HepG2 (cell line): ENCODE measurements at regions not wholly inside any gene's neighbourhood (a gene's known extent, or its start where the extent isn't known, plus 50 kb on each side); places are given as distances from the start of the nearest gene placed in this dataset.

Experiments used
- ATAC-seq: fragments of 200-7000 bp; cut with Tn5 transposase; 3 replicates; pipeline ENCODE4 v1.9.1; 2020; ENCODE audit warnings: mild to moderate bottlenecking, moderate library complexity
- BruUV-seq: library from RNA; stranded (reverse); fragments of 400-500 nt; replicated peaks from 2 replicates; lab custom pipeline; 2021; lab: Mats Ljungman, UMichigan
- CTCF ChIA-PET: fragments of 300-600 bp; formaldehyde crosslinking; extraction: SDS; loops from one replicate; lab custom pipeline; 2021; ENCODE audit warnings: low total read pairs, inconsistent platforms, low intra/inter-chr PET ratio; lab: Yijun Ruan, JAX
- POLR2A ChIA-PET: fragments of 350-600 bp; sonication (Branson Sonifier 250); formaldehyde crosslinking; loops from one replicate; lab custom pipeline; 2020; ENCODE audit warnings: antibody characterized with exemption, inconsistent platforms; lab: Yijun Ruan, JAX
- DNase-seq: peaks from one replicate; pipeline ENCODE4 v3.0.0-alpha.2; 2015; ENCODE audit warnings: low spot score
- FAIRE-seq: peaks from 3 replicates; lab custom pipeline; 2011; peaks lifted over from hg19 to GRCh38; lab: Jason Lieb, UNC
- H2AFZ ChIP-seq: one replicate; pipeline ENCODE4 v1.6.1; 2011; ENCODE audit warnings: low read length, inconsistent platforms
- H3K27ac ChIP-seq: fragments of 300-600 bp; 3 replicates; pipeline ENCODE4 v1.8.0; 2011; ENCODE audit warnings: mixed run types, mild to moderate bottlenecking, mixed read lengths, low read length, inconsistent platforms; ENCODE audit not compliant: insufficient read depth; ENCODE audit errors: extremely low read length
- H3K27me3 ChIP-seq, 2 experiments: fragments of 200-600 bp in 1 of 2; 2 replicates in 1 of 2; 3 replicates in 1 of 2; pipeline versions ENCODE4 v1.6.0 to v1.8.0; 2011; ENCODE audit warnings: low read length in 2 of 2, mild to moderate bottlenecking in 2 of 2, moderate library complexity in 2 of 2, inconsistent platforms in 1 of 2; ENCODE audit not compliant: insufficient read depth in 2 of 2, control insufficient read depth in 1 of 2
- H3K36me3 ChIP-seq, 2 experiments: fragments of 200-600 bp in 1 of 2; replicated peaks in 1 of 2; 2 replicates in 1 of 2; 3 replicates in 1 of 2; pipeline versions ENCODE4 v1.5.1 to v1.8.0; 2011; ENCODE audit warnings: low read length in 2 of 2, inconsistent platforms in 1 of 2; ENCODE audit not compliant: insufficient read depth in 2 of 2, control insufficient read depth in 1 of 2
- H3K4me1 ChIP-seq: 2 replicates; pipeline ENCODE4 v1.5.1; 2012; ENCODE audit warnings: low read length, inconsistent platforms; ENCODE audit not compliant: insufficient read depth
- H3K4me2 ChIP-seq: 2 replicates; pipeline ENCODE4 v1.6.0; 2011; ENCODE audit warnings: low read depth, low read length, inconsistent platforms
- H3K4me3 ChIP-seq, 3 experiments: fragments of 200-600 bp in 1 of 3; sonication (generic), shearing (Covaris generic) in 1 of 3; replicated peaks in 1 of 3; 2 replicates each; pipeline ENCODE4 v1.5.1; 2011 to 2016; ENCODE audit warnings: low read length in 3 of 3, inconsistent platforms in 2 of 3, low read depth in 2 of 3, mild to moderate bottlenecking in 2 of 3, control low read depth in 1 of 3, mixed read lengths in 1 of 3; ENCODE audit not compliant: insufficient read depth in 1 of 3
- H3K79me2 ChIP-seq: one replicate; pipeline ENCODE4 v1.6.1; 2011; ENCODE audit warnings: low read length, inconsistent platforms; ENCODE audit not compliant: insufficient read depth
- H3K9ac ChIP-seq: 2 replicates; pipeline ENCODE4 v1.6.0; 2011; ENCODE audit warnings: mild to moderate bottlenecking, low read depth, low read length, inconsistent platforms; ENCODE audit not compliant: insufficient read depth
- H3K9me3 ChIP-seq: 2 replicates; pipeline ENCODE4 v1.5.1; 2012; ENCODE audit warnings: mild to moderate bottlenecking, low read length
- H4K20me1 ChIP-seq: 2 replicates; pipeline ENCODE4 v1.6.0; 2011; ENCODE audit warnings: inconsistent platforms, mild to moderate bottlenecking, low read length, moderate library complexity; ENCODE audit not compliant: insufficient read depth
- CEBPG ChIP-seq: IDR thresholded peaks from 2 replicates; pipeline ENCODE4 v1.6.1; 2016
- GTF2F1 ChIP-seq: fragments of 150-350 bp; IDR thresholded peaks from 2 replicates; pipeline ENCODE4 v1.6.1; 2014; ENCODE audit warnings: low read length
- HIVEP1 ChIP-seq: sonication (generic); formaldehyde crosslinking; IDR thresholded peaks from 2 replicates; pipeline ENCODE4 v1.4.0; 2020; ENCODE audit warnings: mild to moderate bottlenecking, missing genetic modification reagents
- HOXA3 ChIP-seq: sonication (generic); formaldehyde crosslinking; IDR thresholded peaks from 2 replicates; pipeline ENCODE4 v1.5.0; 2020; ENCODE audit warnings: missing genetic modification reagents
- ISX ChIP-seq: sonication (generic); formaldehyde crosslinking; conservative IDR thresholded peaks from 2 replicates; pipeline ENCODE4 v1.5.0; 2020; ENCODE audit warnings: missing genetic modification reagents
- KDM1A ChIP-seq: IDR thresholded peaks from 2 replicates; pipeline ENCODE4 v1.6.1; 2016; ENCODE audit warnings: missing compliant biosample characterization
- KDM2A ChIP-seq: sonication (generic); formaldehyde crosslinking; IDR thresholded peaks from 2 replicates; pipeline ENCODE4 v1.4.0; 2020; ENCODE audit warnings: low read depth, missing genetic modification reagents, borderline replicate concordance
- MBD4 ChIP-seq: IDR thresholded peaks from 2 replicates; pipeline ENCODE4 v1.6.1; 2012; ENCODE audit warnings: low read length, inconsistent platforms, borderline replicate concordance
- NFKB2 ChIP-seq: sonication (generic); formaldehyde crosslinking; IDR thresholded peaks from 2 replicates; pipeline ENCODE4 v1.4.0; 2020; ENCODE audit warnings: missing genetic modification reagents, borderline replicate concordance
- PRDM10 ChIP-seq: sonication (generic); formaldehyde crosslinking; IDR thresholded peaks from 2 replicates; pipeline ENCODE4 v1.4.0; 2020; ENCODE audit warnings: low read depth, missing genetic modification reagents
- SIN3A ChIP-seq: IDR thresholded peaks from 2 replicates; pipeline ENCODE4 v1.6.1; 2011; ENCODE audit warnings: low read depth, mild to moderate bottlenecking, control low read depth, low read length, borderline replicate concordance
- TRIM22 ChIP-seq: fragments of 450-650 bp; IDR thresholded peaks from 2 replicates; pipeline ENCODE4 v1.6.1; 2017
- ZNF207 ChIP-seq: fragments of 450-650 bp; IDR thresholded peaks from 2 replicates; pipeline ENCODE4 v1.6.1; 2016; ENCODE audit warnings: antibody characterized with exemption, borderline replicate concordance
- ZNF44 ChIP-seq: sonication (generic); formaldehyde crosslinking; IDR thresholded peaks from 2 replicates; pipeline ENCODE4 v1.5.1; 2020; ENCODE audit warnings: mild to moderate bottlenecking, missing genetic modification reagents
- ZNF547 ChIP-seq: sonication (generic); formaldehyde crosslinking; IDR thresholded peaks from 2 replicates; pipeline ENCODE4 v1.5.1; 2020; ENCODE audit warnings: mild to moderate bottlenecking, missing genetic modification reagents
- ZNF878 ChIP-seq: sonication (generic); formaldehyde crosslinking; IDR thresholded peaks from 2 replicates; pipeline ENCODE4 v1.8.1; 2023; ENCODE audit warnings: mild to moderate bottlenecking, missing genetic modification reagents, moderate library complexity
- WGBS: methylation state at CpG from one replicate; pipeline ENCODE4 v1.1.6; 2017; ENCODE audit warnings: low lambda C conversion rate; 5-methylcytosine and 5-hydroxymethylcytosine counted together
- in situ Hi-C: cut with HindIII; loops from 2 replicates; pipeline ENCODE4 v1.10.0; 2017; ENCODE audit warnings: low pct_unique_long_range_greater_than_20kb; ENCODE audit not compliant: extremely low pct_ligation_motif_present
- intact Hi-C: fragments of 100-400 bp; cut with micrococcal nuclease; formaldehyde crosslinking; loops from one replicate; pipeline ENCODE4 v1.10.0; 2022; ENCODE audit not compliant: unreplicated experiment
- TF ChIP-seq, protein P1 (sequence below): sonication (generic); formaldehyde crosslinking; IDR thresholded peaks from 2 replicates; pipeline ENCODE4 v1.4.0; 2020; ENCODE audit warnings: mild to moderate bottlenecking, missing genetic modification reagents
- TF ChIP-seq, protein P2 (sequence below): sonication (generic); formaldehyde crosslinking; IDR thresholded peaks from 2 replicates; pipeline ENCODE4 v1.4.0; 2020; ENCODE audit warnings: missing genetic modification reagents; ENCODE audit errors: not compliant biosample characterization

DNA sequence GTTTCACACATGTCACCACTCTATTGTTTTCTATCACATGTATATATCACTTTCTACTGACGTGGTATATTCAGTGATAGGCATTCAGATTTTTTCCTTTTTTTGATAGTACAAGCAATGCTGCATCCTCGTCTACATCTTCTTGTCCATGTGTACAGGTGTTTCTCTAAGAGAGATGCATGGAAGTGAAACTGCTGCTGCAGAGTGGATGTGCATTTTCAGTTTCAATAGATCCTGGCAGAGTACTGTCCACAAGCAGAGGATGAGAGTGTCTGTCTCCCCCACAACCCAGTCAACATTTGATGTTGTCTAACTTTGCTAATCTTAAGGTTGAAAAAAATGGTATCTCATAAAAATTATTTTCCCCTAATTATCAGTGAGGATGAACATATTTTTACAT lies 194.0 kb upstream of the CASK start:
- H3K4me3 ChIP-seq: no peak overlapping the region
- ChIA-PET CTCF (no interaction called here), POLR2A (no interaction called here)
- no peaks in the 10 kb centered on the region for H3K36me3 ChIP-seq
- H3K4me1 ChIP-seq: no peaks in the 10 kb centered on the region
- ATAC-seq: no peak
- TF ChIP-seq CEBPG (CRISPR knock-in tag): no peak
- no peak for TF ChIP-seq SIN3A
- TF ChIP-seq GTF2F1: no peak
- no peak for TF ChIP-seq ISX
- no peak for TF ChIP-seq PRDM10
- no peak for TF ChIP-seq MBD4
- no peak for TF ChIP-seq ZNF44 (CRISPR knock-in tag)
- TF ChIP-seq KDM1A (CRISPR knock-in tag): no peak
- TF ChIP-seq HOXA3 (CRISPR knock-in tag): no peak
- TF ChIP-seq HIVEP1: no peak
- TF ChIP-seq, protein P1, sequence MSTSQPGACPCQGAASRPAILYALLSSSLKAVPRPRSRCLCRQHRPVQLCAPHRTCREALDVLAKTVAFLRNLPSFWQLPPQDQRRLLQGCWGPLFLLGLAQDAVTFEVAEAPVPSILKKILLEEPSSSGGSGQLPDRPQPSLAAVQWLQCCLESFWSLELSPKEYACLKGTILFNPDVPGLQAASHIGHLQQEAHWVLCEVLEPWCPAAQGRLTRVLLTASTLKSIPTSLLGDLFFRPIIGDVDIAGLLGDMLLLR (CRISPR knock-in tag): no peak
- TF ChIP-seq TRIM22: no peak
- TF ChIP-seq, protein P2, sequence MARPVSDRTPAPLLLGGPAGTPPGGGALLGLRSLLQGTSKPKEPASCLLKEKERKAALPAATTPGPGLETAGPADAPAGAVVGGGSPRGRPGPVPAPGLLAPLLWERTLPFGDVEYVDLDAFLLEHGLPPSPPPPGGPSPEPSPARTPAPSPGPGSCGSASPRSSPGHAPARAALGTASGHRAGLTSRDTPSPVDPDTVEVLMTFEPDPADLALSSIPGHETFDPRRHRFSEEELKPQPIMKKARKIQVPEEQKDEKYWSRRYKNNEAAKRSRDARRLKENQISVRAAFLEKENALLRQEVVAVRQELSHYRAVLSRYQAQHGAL (CRISPR knock-in tag): no peak
- TF ChIP-seq ZNF878 (CRISPR knock-in tag): no peak
- TF ChIP-seq KDM2A: no peak
- TF ChIP-seq NFKB2 (CRISPR knock-in tag): no peak
- TF ChIP-seq ZNF547: no peak
- no peak for TF ChIP-seq ZNF207
- H3K27ac ChIP-seq: no peak overlapping the region
- intact Hi-C loops: no loop called here
- no TSS peak for BruUV-seq
- in situ Hi-C loops: no loop called here
- no peak overlapping the region for H3K4me2 ChIP-seq
- H4K20me1 ChIP-seq: no peaks in the 10 kb centered on the region
- no peak overlapping the region for H2AFZ ChIP-seq
- no peaks in the 10 kb centered on the region for H3K27me3 ChIP-seq
- 0% methylated on average over 2 of the region's 2 CpGs for WGBS
- FAIRE-seq: no peak
- H3K9me3 ChIP-seq: no peaks in the 10 kb centered on the region
- H3K9ac ChIP-seq: no peak overlapping the region
- no peaks in the 10 kb centered on the region for H3K79me2 ChIP-seq
- no peak for DNase-seq
